Nucleus accumbens (tissue), 56 donors: ENCODE measurements at regions not wholly inside any gene's neighbourhood (a gene's known extent, or its start where the extent isn't known, plus 50 kb on each side); places are given as distances from the start of the nearest gene placed in this dataset.
"Not testable (repeated sequence)": the region's sequence is repeated elsewhere in the genome, so short reads cannot be mapped to it uniquely, and the experiment has no call there.

Source experiments
- DNase-seq, 56 donors: peaks; one replicate each; lab custom pipeline; 2025; lab: John Stamatoyannopoulos, UW

DNA sequence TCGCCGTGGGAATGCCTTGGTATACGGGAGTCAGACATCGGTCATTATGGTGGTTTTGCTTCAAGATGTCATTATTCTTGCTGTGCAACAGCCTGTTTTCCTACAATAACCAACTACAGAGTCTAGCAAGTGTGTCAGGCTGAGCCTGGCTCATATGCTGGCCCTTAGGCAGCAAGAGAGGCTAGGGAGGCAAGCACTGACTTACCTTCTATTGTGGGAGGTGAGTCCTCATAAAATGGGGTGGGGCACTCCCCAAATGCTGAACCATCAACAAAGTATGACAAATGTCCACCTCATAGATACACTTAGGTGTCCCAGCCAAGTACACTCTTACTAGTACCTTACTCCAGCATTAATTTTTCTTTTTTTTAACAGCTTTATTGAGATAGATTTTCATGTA is 77.0 kb upstream of the ATL2 start:
- DNase-seq: no peak

DNA sequence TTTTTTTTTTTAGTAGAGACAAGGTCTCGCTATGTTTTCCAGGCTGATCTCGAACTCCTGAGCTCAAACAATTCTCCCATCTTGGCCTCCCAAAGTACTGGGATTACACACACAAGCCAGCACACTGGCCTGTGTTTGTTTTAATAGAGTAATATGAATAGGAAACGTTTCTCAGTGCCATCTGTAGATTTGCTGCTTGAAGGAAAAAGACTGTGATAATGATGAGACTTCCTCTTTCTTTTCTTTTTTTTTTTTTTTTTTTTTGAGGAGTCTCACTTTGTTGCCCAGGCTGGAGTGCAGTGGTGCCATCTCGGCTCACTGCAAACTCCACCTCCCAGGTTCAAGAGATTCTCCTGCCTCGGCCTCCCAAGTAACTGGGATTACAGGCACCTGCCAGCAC is 74.7 kb upstream of the ATL2 start:
- DNase-seq: not testable (repeated sequence)

DNA sequence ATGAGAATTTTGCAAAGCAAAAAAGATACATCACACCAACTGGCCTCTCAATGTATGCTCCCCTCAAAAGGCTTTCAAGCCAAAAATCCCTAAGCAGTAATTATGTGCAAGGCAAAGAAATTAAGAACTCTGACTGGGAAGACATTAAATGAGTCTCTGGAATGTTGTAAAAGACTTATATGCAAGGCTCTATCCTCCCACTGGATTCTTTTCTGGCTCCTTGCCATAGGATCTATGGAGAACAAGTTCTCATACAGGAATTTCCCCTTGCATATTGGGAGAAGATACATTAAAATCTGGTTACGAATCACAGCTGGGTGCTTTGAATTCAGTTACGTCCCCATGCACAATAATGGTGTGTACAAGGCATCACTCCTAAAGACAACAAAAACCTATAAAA is 73.4 kb upstream of the ATL2 start:
- DNase-seq: no peak

DNA sequence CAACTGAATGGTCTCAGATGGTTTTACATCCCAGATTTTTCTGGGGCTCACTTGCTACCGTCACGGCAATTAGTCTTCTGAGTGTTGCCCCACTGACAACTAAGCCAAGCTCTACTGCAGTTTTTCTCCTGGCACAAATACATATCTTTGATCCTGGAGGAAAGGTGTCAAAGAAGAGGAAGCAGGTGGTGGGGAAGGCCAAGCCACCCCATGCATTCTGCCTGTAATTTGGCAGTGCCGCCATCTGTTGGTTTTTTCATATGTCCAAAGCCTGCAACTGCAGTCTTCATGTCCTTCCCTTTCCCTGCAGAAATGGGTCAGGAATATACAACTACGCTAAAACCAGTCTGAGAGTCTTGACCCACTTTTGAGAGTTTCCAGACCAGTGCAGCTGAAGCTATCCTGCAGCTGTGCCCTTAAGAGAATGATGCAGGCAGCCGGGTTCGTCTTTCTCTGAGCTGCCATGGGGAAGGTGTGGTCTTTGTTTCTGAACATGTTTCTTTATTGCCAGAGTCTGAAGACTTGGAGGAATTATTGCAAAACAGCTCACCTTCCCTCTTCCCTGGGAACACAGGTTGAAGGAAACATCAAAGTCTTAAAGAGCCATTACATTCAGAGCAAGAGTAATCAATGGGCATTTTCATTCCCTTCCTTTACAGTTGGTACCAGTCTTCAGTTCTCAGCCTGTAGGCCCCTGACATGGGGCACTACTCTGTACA is 71.8 kb upstream of the ATL2 start:
- no peak for DNase-seq

GRCh38 chr2:38446906-38447561 is 70.0 kb upstream of the ATL2 start:
- DNase-seq: no peak

GRCh38 chr2:38446418-38446817 is 69.3 kb upstream of the ATL2 start:
- peak in 1 of 56 donors; percentile 5 for DNase-seq

DNA sequence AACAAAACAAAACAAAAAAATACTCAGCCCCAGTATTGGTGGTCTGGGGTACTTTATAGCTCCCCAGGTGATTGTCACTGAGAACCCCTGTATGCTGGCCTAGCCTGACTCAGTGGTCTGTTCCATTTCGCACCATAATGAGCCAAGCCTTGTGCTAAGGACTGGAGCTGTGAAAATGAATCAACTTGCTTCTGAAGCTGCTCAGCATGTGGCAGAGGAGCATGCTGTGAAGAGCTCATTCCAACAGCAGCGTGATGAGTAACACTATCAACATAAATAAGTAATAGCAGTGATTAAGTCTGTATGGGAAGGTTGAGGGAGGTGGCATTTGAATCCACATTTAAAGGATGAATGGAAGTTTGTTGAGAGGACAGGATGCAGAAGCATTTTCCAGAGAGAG is 67.2 kb upstream of the ATL2 start:
- peak in 2 of 56 donors; percentile 3 to 21 for DNase-seq

DNA sequence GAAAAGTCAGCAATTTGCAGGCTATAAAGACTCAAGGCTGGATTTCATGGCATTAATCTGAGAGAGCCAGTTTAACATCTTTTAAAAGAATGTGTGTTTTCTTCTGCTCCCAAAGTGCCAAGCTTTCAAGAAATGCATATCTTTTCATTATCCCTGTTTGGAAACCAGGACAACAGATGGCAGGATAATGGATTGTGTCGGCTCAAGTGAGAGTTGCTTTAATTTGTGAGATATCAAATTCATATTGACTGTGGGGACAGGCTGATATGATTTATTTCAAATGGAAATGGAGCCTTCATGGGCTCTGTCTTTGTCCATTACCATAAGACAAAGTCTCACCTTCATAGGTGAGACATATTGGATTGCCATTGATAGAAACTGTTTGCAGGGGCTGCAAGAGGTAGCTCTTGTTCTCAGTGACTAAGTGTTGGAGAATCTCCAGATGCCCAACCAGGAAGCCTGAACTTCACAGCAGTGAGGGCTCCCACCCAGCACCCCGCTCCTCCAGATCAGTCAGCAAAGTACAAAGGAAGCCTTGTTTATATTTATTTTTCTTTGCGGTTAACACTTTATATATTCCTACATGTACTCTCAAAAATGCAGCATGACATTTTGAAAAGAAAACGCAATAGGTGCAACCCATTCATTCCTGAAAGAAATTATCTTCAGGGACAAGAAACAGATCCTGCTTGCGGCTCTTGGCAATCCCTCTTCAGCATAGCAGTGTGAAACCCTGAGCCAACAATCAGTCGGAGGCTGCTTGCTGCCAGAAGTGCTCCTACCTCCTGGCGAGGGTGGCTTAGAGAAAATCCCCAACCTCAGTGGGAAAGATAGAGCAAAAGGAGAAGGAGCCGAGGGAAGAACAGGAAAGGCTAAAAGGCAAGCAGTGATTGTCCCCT is 65.8 kb upstream of the ATL2 start:
- peak in 5 of 56 donors; percentile 11 to 38 (median 25) for DNase-seq

DNA sequence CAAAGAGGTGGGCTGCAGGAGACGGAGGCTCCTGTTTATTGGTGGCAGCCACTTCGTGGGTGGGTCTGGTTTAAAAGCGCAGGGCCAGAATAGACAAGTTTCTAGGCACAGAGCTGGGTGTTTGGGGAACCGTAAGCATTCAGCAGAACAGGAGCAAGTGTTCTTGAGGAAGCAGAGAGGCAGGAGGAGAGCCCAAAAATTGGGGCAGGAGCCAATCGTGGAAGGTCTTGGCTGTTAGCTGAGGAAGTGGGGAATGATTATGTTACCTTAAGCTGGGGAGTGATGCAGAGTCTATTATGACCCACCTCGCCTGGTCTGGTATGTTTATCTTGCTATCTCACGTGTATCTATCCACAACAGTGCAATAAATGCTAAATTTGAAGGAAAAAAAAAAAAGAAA is 64.3 kb upstream of the ATL2 start:
- DNase-seq: no peak

DNA sequence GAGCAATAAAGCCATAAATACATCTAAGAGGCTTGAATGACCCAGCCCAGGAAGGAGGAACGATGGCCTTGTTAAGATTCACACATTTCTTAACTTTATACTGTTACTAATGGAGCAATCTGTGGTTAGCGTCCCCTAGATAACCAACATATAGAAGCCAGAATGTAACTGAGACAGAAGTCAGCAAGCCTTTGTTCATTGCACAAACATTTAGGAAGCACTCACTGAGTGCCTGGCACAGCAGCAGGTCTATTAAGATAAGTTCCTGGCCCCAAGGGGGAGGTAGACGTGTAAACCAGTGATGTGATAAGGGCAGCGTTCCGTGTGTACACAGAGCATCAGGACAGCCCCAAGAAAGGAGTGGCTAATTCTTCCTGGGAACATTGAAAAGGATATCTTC is 63.6 kb upstream of the ATL2 start:
- no peak for DNase-seq

DNA sequence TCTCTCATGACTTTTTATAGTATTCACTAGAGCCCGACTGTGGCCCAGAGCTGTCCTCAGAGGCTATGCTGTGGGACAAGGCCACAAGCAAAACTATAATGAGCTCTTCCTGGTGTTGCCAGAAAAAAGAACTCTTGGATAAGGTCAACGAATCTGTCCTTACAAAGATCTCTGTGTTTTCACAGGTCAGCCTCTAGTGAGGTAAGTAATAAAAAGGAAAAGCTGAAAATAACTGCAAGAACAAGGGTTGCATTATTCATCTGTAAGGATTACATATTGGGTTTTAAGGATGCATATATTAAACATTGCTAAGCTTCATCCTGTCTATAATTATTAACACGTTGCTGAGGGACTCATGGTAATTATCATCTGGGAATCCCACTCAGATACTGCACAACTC is 62.8 kb upstream of the ATL2 start:
- no peak for DNase-seq

GRCh38 chr2:38438883-38439612 is 62.0 kb upstream of the ATL2 start:
- DNase-seq: no peak

- no peak for DNase-seq
Measured at GRCh38 chr2:38438133-38438882, 61.2 kb upstream of the ATL2 start.

- DNase-seq: no peak
Measured at GRCh38 chr2:38436227-38436664, 59.2 kb upstream of the ATL2 start.

- no peak for DNase-seq
Measured at GRCh38 chr2:38435775-38436174, 58.7 kb upstream of the ATL2 start.

- no peak for DNase-seq
Measured at GRCh38 chr2:38434595-38434994, 57.5 kb upstream of the ATL2 start.

DNA sequence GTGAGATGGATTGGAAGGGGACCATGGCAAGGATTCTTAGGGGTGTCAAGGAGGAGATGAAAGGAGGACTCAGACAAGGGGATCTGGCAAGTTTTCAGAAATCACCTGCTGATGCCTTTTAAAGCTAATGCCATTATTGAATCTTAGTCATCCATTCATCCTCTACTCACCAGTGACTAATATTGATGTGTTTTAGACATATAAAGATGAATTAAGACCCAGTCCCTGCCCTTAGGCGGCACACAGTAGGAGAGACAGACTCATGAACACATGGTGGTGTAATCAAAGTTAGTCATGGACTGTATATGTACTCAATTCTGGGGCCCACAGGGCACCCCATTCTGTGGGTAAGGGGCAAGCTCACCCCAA is 56.5 kb upstream of the ATL2 start:
- no peak for DNase-seq

DNA sequence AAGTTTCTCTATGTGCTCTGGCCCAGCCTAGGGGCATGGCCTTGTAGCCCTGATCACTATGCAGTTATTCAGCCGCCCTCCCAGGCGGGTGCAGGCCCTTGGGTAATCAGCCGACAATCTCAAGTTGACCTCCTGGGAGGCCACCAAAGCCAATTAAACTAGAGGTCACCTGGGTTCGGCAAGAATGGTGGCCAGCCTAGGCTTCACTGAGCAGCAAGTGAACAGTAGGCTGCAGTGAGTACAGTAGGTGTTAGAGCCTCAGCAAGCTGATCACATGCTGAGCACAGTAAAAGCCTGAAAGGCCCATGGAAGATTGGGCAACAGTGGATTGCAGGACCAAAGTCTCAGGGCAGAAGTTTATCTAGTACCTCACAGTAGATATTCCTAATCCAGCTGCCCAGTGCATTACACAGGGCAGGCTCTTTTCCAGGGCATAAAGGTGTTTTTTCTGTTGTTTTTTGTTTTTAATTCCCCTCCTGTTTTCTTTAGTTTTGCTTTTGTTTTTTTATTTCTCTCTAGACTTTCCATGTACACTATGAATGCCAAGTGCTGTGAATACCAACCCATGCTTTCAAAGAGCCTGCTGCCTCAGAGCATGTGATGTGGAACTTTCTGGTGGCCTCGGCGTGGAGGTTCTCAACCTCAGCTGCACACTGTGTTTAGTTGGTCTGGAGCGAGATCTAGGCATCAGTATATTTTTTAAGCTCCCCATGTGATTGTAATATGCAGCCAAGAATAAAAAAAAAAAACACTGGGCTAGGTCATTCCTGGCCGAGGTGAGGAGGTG is 55.9 kb upstream of the ATL2 start:
- no peak for DNase-seq

DNA sequence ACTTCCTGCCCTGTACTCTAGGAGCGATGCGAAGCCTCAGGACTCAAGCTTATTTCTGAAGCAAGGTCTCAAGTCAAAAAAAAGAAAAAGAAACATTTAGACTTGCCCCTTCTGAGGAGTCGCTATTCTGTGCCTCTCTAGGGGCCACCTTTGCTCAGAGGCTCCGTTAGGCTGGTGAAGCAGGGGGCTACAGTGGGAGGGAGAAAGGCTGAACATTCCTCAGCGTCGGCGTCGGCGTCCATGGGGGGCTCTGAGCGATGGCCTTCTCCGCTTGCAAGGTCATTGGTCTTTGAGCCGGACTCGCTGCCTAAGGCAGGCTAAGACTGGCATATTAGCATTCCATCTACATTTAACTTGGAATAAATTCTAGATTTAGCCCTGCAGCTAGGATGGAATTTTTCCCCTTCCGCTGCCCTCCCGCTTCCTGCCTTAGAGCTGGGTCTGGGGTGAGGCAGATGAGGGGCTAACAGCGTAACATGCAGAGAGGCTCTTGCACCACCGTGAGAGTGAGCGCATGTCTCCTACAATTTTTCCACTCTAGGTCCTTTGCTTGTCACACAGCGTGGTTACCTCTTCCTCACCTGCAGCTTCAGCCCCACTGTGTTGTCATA is 53.6 kb upstream of the ATL2 start:
- DNase-seq: no peak
